ENCODE measurements at regions not wholly inside any gene's neighbourhood (a gene's known extent, or its start where the extent isn't known, plus 50 kb on each side); places are given as distances from the start of the nearest gene placed in this dataset.

DNA sequence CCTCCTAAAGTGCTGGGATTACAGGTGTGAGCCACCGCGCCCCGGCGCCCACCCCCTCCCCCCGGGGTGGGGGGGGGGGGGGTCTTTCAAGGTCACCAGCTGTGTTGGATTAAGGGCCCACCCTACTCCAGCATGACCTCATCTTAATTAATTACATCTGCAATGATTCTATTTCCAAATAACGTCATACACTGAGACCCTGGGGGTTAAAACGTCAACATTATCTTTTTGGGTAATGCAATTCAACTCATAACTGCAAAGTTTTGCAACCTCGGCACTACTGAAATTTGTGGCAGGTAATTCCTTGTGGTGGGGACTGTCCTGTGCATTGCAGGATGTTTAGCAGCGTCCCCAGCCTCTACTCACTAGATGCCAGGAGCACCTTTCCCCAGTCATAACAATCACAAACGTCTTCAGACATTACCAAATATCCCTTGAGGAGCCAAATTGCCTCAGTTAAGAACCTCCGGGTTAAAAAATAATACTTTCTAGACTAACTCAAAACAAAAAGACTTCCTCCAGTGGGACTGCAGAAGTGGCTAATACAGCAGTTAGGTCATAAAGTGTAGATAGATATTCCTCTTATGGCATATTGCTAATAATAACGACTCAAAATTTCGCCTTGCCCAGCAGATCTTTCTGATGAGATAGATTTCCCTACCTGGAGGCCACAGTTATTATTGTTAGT, 233.0 kb upstream of the KAZN start:
- 80% methylated on average over 1 of the region's 13 CpGs for WGBS (ENCODE audit: insufficient coverage)

DNA sequence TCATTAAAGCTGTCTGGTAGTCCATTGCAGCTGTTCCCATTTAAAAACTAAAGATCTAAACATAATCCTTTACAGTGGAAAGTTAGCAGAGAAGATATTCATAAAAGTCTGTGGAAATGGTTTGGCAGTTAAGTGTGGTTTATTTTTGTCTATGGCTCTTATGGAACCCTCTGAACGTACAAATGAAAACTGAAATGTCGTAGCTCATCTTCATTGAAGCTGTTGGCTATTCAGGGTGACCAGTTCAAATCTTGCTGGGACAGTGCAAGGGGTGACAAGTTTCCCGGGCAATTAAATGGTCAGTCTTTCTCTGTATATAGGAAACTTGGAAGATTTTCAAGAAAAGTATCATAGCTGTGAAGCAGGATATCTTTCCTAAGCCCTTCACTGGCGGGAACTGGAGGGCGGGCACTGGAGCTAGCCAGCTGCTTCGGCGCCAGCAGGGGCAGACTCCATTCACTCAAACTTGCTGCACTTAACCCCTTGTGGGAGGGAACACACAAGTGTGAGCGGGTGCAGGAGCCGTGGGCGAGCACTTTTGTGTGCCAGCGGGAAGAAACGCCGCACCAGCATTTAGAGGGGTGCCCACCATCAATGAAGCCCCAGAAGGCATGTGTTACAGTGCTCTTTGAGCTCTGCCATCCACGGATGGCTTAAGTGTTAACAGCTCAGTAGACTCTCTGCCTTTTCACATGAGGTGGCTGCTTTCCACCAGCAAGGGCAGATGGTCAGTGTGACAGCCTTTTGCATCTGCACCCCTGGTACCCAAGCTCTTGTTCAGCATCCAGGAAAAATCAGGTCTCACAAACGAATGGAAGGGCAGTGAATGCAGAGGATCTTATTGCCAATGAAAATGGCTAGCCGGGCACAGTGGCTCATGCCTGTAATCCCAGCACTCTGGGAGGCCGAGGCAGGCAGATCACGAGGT, 232.1 kb upstream of the KAZN start:
- H3K36me3 ChIP-seq (ENCODE audit: control insufficient read depth in 2 of 2, extremely low read depth in 1 of 2, insufficient read depth in 1 of 2, low read length in 1 of 2) = no peaks in the 10 kb centered on the region
- DNase-seq = no peak
- no peak overlapping the region for H3K27ac ChIP-seq (ENCODE audit: low read length)
- Mint-ChIP-seq H3K27me3 (peaks cover 12 to 16% of the 10 kb centered on the region in 2 donors), H3K4me3 (no peak overlapping the region), H3K9me3 (peaks cover 0 to 5% (median 0%) of the 10 kb centered on the region in 3 donors), H3K27ac (no peak overlapping the region), H3K4me1 (no peaks in the 10 kb centered on the region), H3K36me3 (no peaks in the 10 kb centered on the region)
- peaks cover 2 to 11% of the 10 kb centered on the region in 2 experiments for H3K27me3 ChIP-seq (replicated peaks in 1 of 2; ENCODE audit: control insufficient read depth in 2 of 2, extremely low read depth in 1 of 2, insufficient read depth in 2 of 2, low read length in 1 of 2)
- H3K9me3 ChIP-seq = no peaks in the 10 kb centered on the region
- no peak overlapping the region for H3K4me3 ChIP-seq (ENCODE audit: control insufficient read depth in 1 of 2, extremely low read depth in 1 of 2, low read length in 1 of 2)
- WGBS (ENCODE audit: insufficient coverage) = 55% methylated on average over 13 of the region's 18 CpGs
- H3K4me1 ChIP-seq (ENCODE audit: control insufficient read depth in 1 of 2, extremely low read depth in 1 of 2, insufficient read depth in 2 of 2, low read length in 2 of 2) = no peaks in the 10 kb centered on the region
- no peak for ATAC-seq (replicated peaks in 1 of 4)
- POLR2A ChIA-PET = interaction anchor here in 1 of 2 donors (0.6 kb wide), 1 partner anchor 8 kb away, joined by 3 read pairs; no protein-coding TSS in a partner anchor
- CTCF ChIA-PET = no interaction called here

More for the DNA sequence above, 233.0 kb upstream of the KAZN start:
- Mint-ChIP-seq H3K9me3 (peaks cover 0 to 5% (median 0%) of the 10 kb centered on the region in 3 donors), H3K4me3 (no peak overlapping the region), H3K27ac (no peak overlapping the region), H3K27me3 (peaks cover 12 to 16% of the 10 kb centered on the region in 2 donors), H3K36me3 (no peaks in the 10 kb centered on the region), H3K4me1 (no peaks in the 10 kb centered on the region)
- H3K4me3 ChIP-seq (ENCODE audit: control insufficient read depth in 1 of 2, extremely low read depth in 1 of 2, low read length in 1 of 2) = no peak overlapping the region
- no peaks in the 10 kb centered on the region for H3K4me1 ChIP-seq (ENCODE audit: control insufficient read depth in 1 of 2, extremely low read depth in 1 of 2, insufficient read depth in 2 of 2, low read length in 2 of 2)
- no peak overlapping the region for H3K27ac ChIP-seq (ENCODE audit: low read length)
- ChIA-PET CTCF (no interaction called here), POLR2A (no interaction called here)
- DNase-seq (no peak), ATAC-seq (replicated peaks in 1 of 4) (no peak)
- H3K36me3 ChIP-seq (ENCODE audit: control insufficient read depth in 2 of 2, extremely low read depth in 1 of 2, insufficient read depth in 1 of 2, low read length in 1 of 2) = no peaks in the 10 kb centered on the region
- no peaks in the 10 kb centered on the region for H3K9me3 ChIP-seq
- peaks cover 2 to 19% of the 10 kb centered on the region in 2 experiments for H3K27me3 ChIP-seq (replicated peaks in 1 of 2; ENCODE audit: control insufficient read depth in 2 of 2, extremely low read depth in 1 of 2, insufficient read depth in 2 of 2, low read length in 1 of 2)

DNA sequence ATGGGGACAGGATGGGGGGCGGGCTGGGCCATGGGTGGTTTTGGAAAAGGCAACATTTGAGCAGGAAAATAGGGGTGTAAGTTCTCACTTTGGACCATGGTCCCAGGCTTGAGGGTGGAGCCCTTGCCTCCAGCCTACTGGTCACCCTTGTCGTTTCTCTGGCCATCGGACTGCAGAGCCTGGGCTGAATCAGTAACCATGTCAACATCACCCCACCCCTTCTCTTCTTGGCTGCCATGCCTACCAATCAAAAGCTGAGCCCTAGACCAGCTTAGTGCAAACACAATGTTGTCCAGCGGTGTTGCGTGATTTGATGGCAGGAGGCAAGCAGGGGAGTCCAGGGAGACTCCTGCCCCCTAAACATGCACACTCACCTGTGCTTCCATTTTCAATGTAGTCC, 231.0 kb upstream of the KAZN start:
- Mint-ChIP-seq H3K27ac (no peak overlapping the region), H3K4me1 (no peaks in the 10 kb centered on the region), H3K36me3 (no peaks in the 10 kb centered on the region), H3K9me3 (no peaks in the 10 kb centered on the region), H3K4me3 (no peak overlapping the region), H3K27me3 (peaks cover 12 to 20% of the 10 kb centered on the region in 2 donors)
- Histone ChIP-seq H3K4me1 (ENCODE audit: control insufficient read depth in 1 of 2, extremely low read depth in 1 of 2, insufficient read depth in 2 of 2, low read length in 2 of 2) (no peaks in the 10 kb centered on the region), H3K27me3 (replicated peaks in 1 of 2; ENCODE audit: control insufficient read depth in 2 of 2, extremely low read depth in 1 of 2, insufficient read depth in 2 of 2, low read length in 1 of 2) (peaks cover 2 to 9% of the 10 kb centered on the region in 2 experiments), H3K27ac (ENCODE audit: low read length) (no peak overlapping the region), H3K36me3 (ENCODE audit: control insufficient read depth in 2 of 2, extremely low read depth in 1 of 2, insufficient read depth in 1 of 2, low read length in 1 of 2) (no peaks in the 10 kb centered on the region), H3K9me3 (no peaks in the 10 kb centered on the region), H3K4me3 (ENCODE audit: control insufficient read depth in 1 of 2, extremely low read depth in 1 of 2, low read length in 1 of 2) (no peak overlapping the region)
- DNase-seq (no peak), ATAC-seq (replicated peaks in 1 of 4) (no peak)
- POLR2A ChIA-PET = no interaction called here
- CTCF ChIA-PET = no interaction called here
- 81% methylated on average over 4 of the region's 5 CpGs for WGBS (ENCODE audit: insufficient coverage)

GRCh38 chr1:14369526-14370213, 228.8 kb upstream of the KAZN start:
- no peak overlapping the region for H3K4me3 Mint-ChIP-seq
- H3K36me3 Mint-ChIP-seq = no peaks in the 10 kb centered on the region
- no peak for DNase-seq
- H3K9me3 Mint-ChIP-seq = no peaks in the 10 kb centered on the region
- H3K4me1 Mint-ChIP-seq = no peaks in the 10 kb centered on the region
- H3K4me3 ChIP-seq (ENCODE audit: control insufficient read depth in 1 of 2, extremely low read depth in 1 of 2, low read length in 1 of 2) = no peak overlapping the region
- POLR2A ChIA-PET = no interaction called here
- WGBS (ENCODE audit: insufficient coverage) = 7% methylated on average over 2 of the region's 5 CpGs
- peaks cover 2 to 9% of the 10 kb centered on the region in 2 experiments for H3K27me3 ChIP-seq (replicated peaks in 1 of 2; ENCODE audit: control insufficient read depth in 2 of 2, extremely low read depth in 1 of 2, insufficient read depth in 2 of 2, low read length in 1 of 2)
- H3K36me3 ChIP-seq (ENCODE audit: control insufficient read depth in 2 of 2, extremely low read depth in 1 of 2, insufficient read depth in 1 of 2, low read length in 1 of 2) = no peaks in the 10 kb centered on the region
- no peaks in the 10 kb centered on the region for H3K9me3 ChIP-seq
- no peaks in the 10 kb centered on the region for H3K4me1 ChIP-seq (ENCODE audit: control insufficient read depth in 1 of 2, extremely low read depth in 1 of 2, insufficient read depth in 2 of 2, low read length in 2 of 2)
- H3K27me3 Mint-ChIP-seq = peaks cover 10 to 15% of the 10 kb centered on the region in 2 donors
- CTCF ChIA-PET = no interaction called here
- no peak overlapping the region for H3K27ac ChIP-seq (ENCODE audit: low read length)
- no peak overlapping the region for H3K27ac Mint-ChIP-seq
- no peak for ATAC-seq (replicated peaks in 1 of 4)

DNA sequence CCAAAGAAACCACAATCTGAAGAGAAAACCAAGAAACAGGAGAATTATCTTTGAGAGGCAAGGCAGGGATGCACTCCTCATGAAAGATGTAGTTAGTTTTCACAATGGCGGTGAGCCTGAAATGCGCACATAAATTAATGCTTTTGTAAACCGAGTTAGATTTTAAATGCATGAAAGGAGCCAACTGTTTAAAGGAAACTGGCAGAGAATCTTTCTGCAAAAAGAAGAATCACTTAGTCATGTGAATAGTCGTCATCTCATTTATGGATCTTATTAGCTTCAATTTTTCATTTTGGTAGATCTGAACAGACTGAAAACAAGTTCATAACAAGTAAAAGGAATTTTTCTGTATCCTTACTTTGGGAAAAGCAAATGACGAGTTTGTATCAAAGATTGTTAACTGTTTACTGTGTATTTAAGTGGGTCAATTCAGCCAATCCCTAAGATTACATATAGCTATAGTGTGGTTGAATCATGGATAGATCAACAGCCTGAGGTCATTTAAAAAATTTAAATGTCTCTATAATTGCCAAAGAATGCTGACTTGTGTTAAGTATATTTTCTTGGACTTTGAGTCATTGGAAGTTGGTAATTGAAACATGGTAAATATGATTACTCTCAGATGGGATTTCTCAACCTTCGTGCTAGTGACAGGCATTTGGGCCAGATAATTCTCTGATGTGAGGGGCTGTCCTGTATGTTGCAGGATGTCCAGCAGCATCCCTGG, 226.6 kb upstream of the KAZN start:
- no peaks in the 10 kb centered on the region for H3K36me3 ChIP-seq (ENCODE audit: control insufficient read depth in 2 of 2, extremely low read depth in 1 of 2, insufficient read depth in 1 of 2, low read length in 1 of 2)
- CTCF ChIA-PET = no interaction called here
- H3K27ac ChIP-seq (ENCODE audit: low read length) = no peak overlapping the region
- Mint-ChIP-seq H3K27me3 (peaks cover 3 to 15% of the 10 kb centered on the region in 2 donors), H3K4me3 (no peak overlapping the region), H3K27ac (no peak overlapping the region), H3K4me1 (no peaks in the 10 kb centered on the region), H3K9me3 (peaks cover 0 to under 1% (median 0%) of the 10 kb centered on the region in 3 donors), H3K36me3 (no peaks in the 10 kb centered on the region)
- H3K4me3 ChIP-seq (ENCODE audit: control insufficient read depth in 1 of 2, extremely low read depth in 1 of 2, low read length in 1 of 2) = no peak overlapping the region
- no peaks in the 10 kb centered on the region for H3K4me1 ChIP-seq (ENCODE audit: control insufficient read depth in 1 of 2, extremely low read depth in 1 of 2, insufficient read depth in 2 of 2, low read length in 2 of 2)
- 86% methylated on average over 4 of the region's 6 CpGs for WGBS (ENCODE audit: insufficient coverage)
- POLR2A ChIA-PET = no interaction called here
- DNase-seq = no peak
- no peak for ATAC-seq (replicated peaks in 1 of 4)
- H3K9me3 ChIP-seq = no peaks in the 10 kb centered on the region
- peaks cover 2 to 6% of the 10 kb centered on the region in 2 experiments for H3K27me3 ChIP-seq (replicated peaks in 1 of 2; ENCODE audit: control insufficient read depth in 2 of 2, extremely low read depth in 1 of 2, insufficient read depth in 2 of 2, low read length in 1 of 2)

- WGBS (ENCODE audit: insufficient coverage) = no CpG with 5 or more reads among the region's 5 CpGs
These were observed 226.0 kb upstream of the KAZN start for GRCh38 chr1:14372526-14372925.

More at GRCh38 chr1:14372526-14372925, 226.0 kb upstream of the KAZN start:
- Mint-ChIP-seq H3K27me3 (peaks cover 3 to 15% of the 10 kb centered on the region in 2 donors), H3K36me3 (no peaks in the 10 kb centered on the region), H3K4me3 (no peak overlapping the region), H3K9me3 (peaks cover 0 to 3% (median 2%) of the 10 kb centered on the region in 3 donors), H3K4me1 (no peaks in the 10 kb centered on the region), H3K27ac (no peak overlapping the region)
- CTCF ChIA-PET = no interaction called here
- Histone ChIP-seq H3K4me3 (ENCODE audit: control insufficient read depth in 1 of 2, extremely low read depth in 1 of 2, low read length in 1 of 2) (no peak overlapping the region), H3K9me3 (no peaks in the 10 kb centered on the region), H3K4me1 (ENCODE audit: control insufficient read depth in 1 of 2, extremely low read depth in 1 of 2, insufficient read depth in 2 of 2, low read length in 2 of 2) (no peaks in the 10 kb centered on the region), H3K27ac (ENCODE audit: low read length) (no peak overlapping the region), H3K27me3 (replicated peaks in 1 of 2; ENCODE audit: control insufficient read depth in 2 of 2, extremely low read depth in 1 of 2, insufficient read depth in 2 of 2, low read length in 1 of 2) (peaks cover 2 to 4% of the 10 kb centered on the region in 2 experiments), H3K36me3 (ENCODE audit: control insufficient read depth in 2 of 2, extremely low read depth in 1 of 2, insufficient read depth in 1 of 2, low read length in 1 of 2) (no peaks in the 10 kb centered on the region)
- POLR2A ChIA-PET = no interaction called here
- ATAC-seq (replicated peaks in 1 of 4) (no peak), DNase-seq (no peak)

Measured in T-cell (primary cell).